Lower lobe of right lung (tissue), 2 donors: ENCODE measurements at regions not wholly inside any gene's neighbourhood (a gene's known extent, or its start where the extent isn't known, plus 50 kb on each side); places are given as distances from the start of the nearest gene placed in this dataset.

Experiments used
- ATAC-seq, 2 donors: fragments of 200-7000 bp; cut with Tn5 transposase; one replicate each; pipeline ENCODE4 v1.9.1; 2020 to 2022; ENCODE audit warnings: mild to moderate bottlenecking in 2 of 2, moderate library complexity in 2 of 2
- DNase-seq: peaks from one replicate; pipeline ENCODE4 v3.0.0-alpha.2; 2020
- H3K27ac ChIP-seq: fragments of 200-600 bp; one replicate; pipeline ENCODE4 v1.8.0; 2022
- H3K27me3 ChIP-seq: fragments of 200-600 bp; one replicate; pipeline ENCODE4 v1.8.0; 2022; ENCODE audit warnings: low read depth
- H3K36me3 ChIP-seq: fragments of 200-600 bp; one replicate; pipeline ENCODE4 v1.8.0; 2022; ENCODE audit warnings: mild to moderate bottlenecking
- H3K4me1 ChIP-seq: fragments of 200-600 bp; one replicate; pipeline ENCODE4 v1.8.0; 2022
- H3K4me3 ChIP-seq: fragments of 200-600 bp; one replicate; pipeline ENCODE4 v1.8.0; 2022; ENCODE audit warnings: mild to moderate bottlenecking
- H3K9me3 ChIP-seq: fragments of 200-600 bp; one replicate; pipeline ENCODE4 v1.8.0; 2022
- CTCF ChIP-seq: fragments of 200-600 bp; IDR thresholded peaks from one replicate; pipeline ENCODE4 v1.8.0; 2022; ENCODE audit warnings: antibody characterized with exemption, mild to moderate bottlenecking
- intact Hi-C: fragments of 100-400 bp; cut with DNase I; formaldehyde crosslinking; loops from one replicate; pipeline ENCODE4 v1.11.0; 2022
- donor health status: DM: no; HTN: yes; CAD: no; lungs with severe emphysema.

GRCh38 chr3:10575601-10576160, 70.3 kb upstream of the ATP2B2 start:
- Histone ChIP-seq H3K36me3 (no peaks in the 10 kb centered on the region), H3K27ac (no peak overlapping the region), H3K4me1 (no peaks in the 10 kb centered on the region), H3K9me3 (no peaks in the 10 kb centered on the region), H3K27me3 (peaks cover 3% of the 10 kb centered on the region), H3K4me3 (no peak overlapping the region)
- intact Hi-C loops, result no loop called here
- DNase-seq, result no peak
- no peak for TF ChIP-seq CTCF
- no peak for ATAC-seq

GRCh38 chr3:10577486-10577885, 72.1 kb upstream of the ATP2B2 start:
- Histone ChIP-seq H3K4me1 (no peaks in the 10 kb centered on the region), H3K4me3 (no peak overlapping the region), H3K9me3 (no peaks in the 10 kb centered on the region), H3K27me3 (peaks cover 6% of the 10 kb centered on the region), H3K27ac (no peak overlapping the region), H3K36me3 (no peaks in the 10 kb centered on the region)
- ATAC-seq, result no peak
- intact Hi-C loops, result no loop called here
- DNase-seq, result no peak
- no peak for TF ChIP-seq CTCF

GRCh38 chr3:10580426-10580825, 75.0 kb upstream of the ATP2B2 start:
- Histone ChIP-seq H3K27me3 (peaks cover 18% of the 10 kb centered on the region), H3K9me3 (no peaks in the 10 kb centered on the region), H3K4me3 (no peak overlapping the region), H3K4me1 (no peaks in the 10 kb centered on the region), H3K36me3 (no peaks in the 10 kb centered on the region), H3K27ac (no peak overlapping the region)
- DNase-seq, result no peak
- intact Hi-C loops, result no loop called here
- no peak for TF ChIP-seq CTCF
- no peak for ATAC-seq

GRCh38 chr3:10581251-10581650, 75.9 kb upstream of the ATP2B2 start:
- DNase-seq, result no peak
- Histone ChIP-seq H3K9me3 (no peaks in the 10 kb centered on the region), H3K4me3 (no peak overlapping the region), H3K27me3 (peaks cover 18% of the 10 kb centered on the region), H3K4me1 (no peaks in the 10 kb centered on the region), H3K36me3 (no peaks in the 10 kb centered on the region), H3K27ac (no peak overlapping the region)
- no peak for TF ChIP-seq CTCF
- intact Hi-C loops, result no loop called here
- ATAC-seq, result no peak

GRCh38 chr3:10581716-10582115, 76.3 kb upstream of the ATP2B2 start:
- Histone ChIP-seq H3K27me3 (peaks cover 18% of the 10 kb centered on the region), H3K36me3 (no peaks in the 10 kb centered on the region), H3K9me3 (no peaks in the 10 kb centered on the region), H3K4me1 (no peaks in the 10 kb centered on the region), H3K27ac (no peak overlapping the region), H3K4me3 (no peak overlapping the region)
- intact Hi-C loops, result no loop called here
- no peak for DNase-seq
- no peak for ATAC-seq
- TF ChIP-seq CTCF, result no peak

- H3K27ac ChIP-seq, result no peak overlapping the region
- H3K9me3 ChIP-seq, result no peaks in the 10 kb centered on the region
- DNase-seq (no peak), ATAC-seq (no peak)
- peaks cover 18% of the 10 kb centered on the region for H3K27me3 ChIP-seq
- intact Hi-C loops, result no loop called here
- no peak for TF ChIP-seq CTCF
- H3K4me3 ChIP-seq, result no peak overlapping the region
- no peaks in the 10 kb centered on the region for H3K4me1 ChIP-seq
- no peaks in the 10 kb centered on the region for H3K36me3 ChIP-seq
Observed at GRCh38 chr3:10582733-10583132, 77.3 kb upstream of the ATP2B2 start.
